ENCODE measurements at regions not wholly inside any gene's neighbourhood (a gene's known extent, or its start where the extent isn't known, plus 50 kb on each side); places are given as distances from the start of the nearest gene placed in this dataset.

GRCh38 chr1:232431326-232431725, 198.6 kb downstream of the SIPA1L2 start:
- TF ChIP-seq CTCF (IDR thresholded peaks at IDR 0.05) (no peak), POLR2A (IDR thresholded peaks at IDR 0.05) (no peak)
